DMS153 treated with DMSO at 0.1 percent for 48 hours (cell line): ENCODE measurements at regions not wholly inside any gene's neighbourhood (a gene's known extent, or its start where the extent isn't known, plus 50 kb on each side); places are given as distances from the start of the nearest gene placed in this dataset.
A peak's percentile ranks its signal among the peaks of the same experiment; 100 is the strongest.

Experiments used
- DNase-seq: peaks from one replicate; lab custom pipeline; 2025; ENCODE audit not compliant: unreplicated experiment; lab: John Stamatoyannopoulos, UW

- no peak for DNase-seq
These were observed 720.6 kb downstream of the JRKL start for GRCh38 chr11:97110376-97110775.

GRCh38 chr11:97111559-97111958 lies 721.7 kb downstream of the JRKL start:
- DNase-seq: no peak

- no peak for DNase-seq
These were observed 728.9 kb downstream of the JRKL start for GRCh38 chr11:97118614-97119200.

GRCh38 chr11:97123237-97123636 lies 733.4 kb downstream of the JRKL start:
- no peak for DNase-seq

GRCh38 chr11:97136067-97136466 lies 746.3 kb downstream of the JRKL start:
- DNase-seq: no peak

GRCh38 chr11:97140885-97141494 lies 751.2 kb downstream of the JRKL start:
- peak; percentile 32 for DNase-seq

GRCh38 chr11:97143463-97143862 lies 753.6 kb downstream of the JRKL start:
- DNase-seq: no peak

GRCh38 chr11:97149741-97150140 lies 759.9 kb downstream of the JRKL start:
- DNase-seq: no peak

- DNase-seq: no peak
These were observed 767.5 kb downstream of the JRKL start for GRCh38 chr11:97157221-97157740.

GRCh38 chr11:97158243-97158642 lies 768.4 kb downstream of the JRKL start:
- DNase-seq: no peak

- no peak for DNase-seq
These were observed 773.9 kb downstream of the JRKL start for GRCh38 chr11:97163631-97164191.

- DNase-seq: no peak
These were observed 812.2 kb downstream of the JRKL start for GRCh38 chr11:97201743-97202612.

GRCh38 chr11:97202613-97203292 lies 812.9 kb downstream of the JRKL start:
- no peak for DNase-seq

- no peak for DNase-seq
These were observed 828.2 kb downstream of the JRKL start for GRCh38 chr11:97218011-97218410.

GRCh38 chr11:97223647-97224046 lies 833.8 kb downstream of the JRKL start:
- DNase-seq: no peak

- DNase-seq: no peak
These were observed 834.6 kb downstream of the JRKL start for GRCh38 chr11:97224396-97224795.

- no peak for DNase-seq
These were observed 836.0 kb downstream of the JRKL start for GRCh38 chr11:97225794-97226193.

- DNase-seq: no peak
These were observed 840.1 kb downstream of the JRKL start for GRCh38 chr11:97229936-97230335.

- no peak for DNase-seq
These were observed 841.4 kb downstream of the JRKL start for GRCh38 chr11:97231231-97231630.

- DNase-seq: no peak
These were observed 844.2 kb downstream of the JRKL start for GRCh38 chr11:97234016-97234415.

GRCh38 chr11:97237151-97237550 lies 847.3 kb downstream of the JRKL start:
- no peak for DNase-seq
